ENCODE measurements at regions not wholly inside any gene's neighbourhood (a gene's known extent, or its start where the extent isn't known, plus 50 kb on each side); places are given as distances from the start of the nearest gene placed in this dataset.
A peak's percentile ranks its signal among the peaks of the same experiment; 100 is the strongest.

DNA sequence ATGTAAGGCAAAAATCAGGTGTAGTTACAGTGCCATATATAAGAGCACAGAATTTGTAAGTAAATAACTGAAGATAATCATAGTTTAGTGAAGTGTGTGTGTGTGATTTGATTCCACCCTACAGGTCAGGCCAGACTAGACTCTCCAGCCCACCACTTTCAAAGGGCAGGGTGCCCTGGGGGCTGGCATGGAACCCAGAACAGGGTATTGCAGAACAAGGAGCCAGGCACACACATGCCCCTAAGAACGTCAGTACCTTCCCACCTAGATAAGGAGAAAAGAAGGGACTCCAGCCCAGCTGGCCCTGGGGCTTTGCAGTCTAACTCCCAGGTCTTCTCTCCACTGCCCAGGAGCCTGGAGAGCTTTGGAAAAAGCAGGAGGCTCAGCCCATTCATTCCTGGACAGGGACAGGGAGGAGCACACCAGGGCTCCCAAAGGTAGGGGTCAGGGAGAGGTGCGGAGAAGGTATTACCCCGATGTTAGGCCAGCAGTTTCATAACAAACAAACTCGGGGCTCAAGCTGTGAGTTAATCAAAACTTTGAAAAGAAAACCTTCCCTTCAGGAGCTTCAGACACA is 149.7 kb upstream of the VANGL1 start:
- H3K4me1 ChIP-seq = no peaks in the 10 kb centered on the region
- no peaks in the 10 kb centered on the region for H3K36me3 ChIP-seq
- H3K9me3 ChIP-seq = no peaks in the 10 kb centered on the region
- no peaks in the 10 kb centered on the region for H3K27me3 ChIP-seq (ENCODE audit: low read depth)
- no peak overlapping the region for H3K27ac ChIP-seq
- intact Hi-C loops (cut with DNase I) = no loop called here
- TF ChIP-seq, protein P1, sequence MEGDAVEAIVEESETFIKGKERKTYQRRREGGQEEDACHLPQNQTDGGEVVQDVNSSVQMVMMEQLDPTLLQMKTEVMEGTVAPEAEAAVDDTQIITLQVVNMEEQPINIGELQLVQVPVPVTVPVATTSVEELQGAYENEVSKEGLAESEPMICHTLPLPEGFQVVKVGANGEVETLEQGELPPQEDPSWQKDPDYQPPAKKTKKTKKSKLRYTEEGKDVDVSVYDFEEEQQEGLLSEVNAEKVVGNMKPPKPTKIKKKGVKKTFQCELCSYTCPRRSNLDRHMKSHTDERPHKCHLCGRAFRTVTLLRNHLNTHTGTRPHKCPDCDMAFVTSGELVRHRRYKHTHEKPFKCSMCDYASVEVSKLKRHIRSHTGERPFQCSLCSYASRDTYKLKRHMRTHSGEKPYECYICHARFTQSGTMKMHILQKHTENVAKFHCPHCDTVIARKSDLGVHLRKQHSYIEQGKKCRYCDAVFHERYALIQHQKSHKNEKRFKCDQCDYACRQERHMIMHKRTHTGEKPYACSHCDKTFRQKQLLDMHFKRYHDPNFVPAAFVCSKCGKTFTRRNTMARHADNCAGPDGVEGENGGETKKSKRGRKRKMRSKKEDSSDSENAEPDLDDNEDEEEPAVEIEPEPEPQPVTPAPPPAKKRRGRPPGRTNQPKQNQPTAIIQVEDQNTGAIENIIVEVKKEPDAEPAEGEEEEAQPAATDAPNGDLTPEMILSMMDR (IDR thresholded peaks at IDR 0.05) = no peak
- no peak overlapping the region for H3K4me3 ChIP-seq
- DNase-seq = no peak
- no peak for ATAC-seq

DNA sequence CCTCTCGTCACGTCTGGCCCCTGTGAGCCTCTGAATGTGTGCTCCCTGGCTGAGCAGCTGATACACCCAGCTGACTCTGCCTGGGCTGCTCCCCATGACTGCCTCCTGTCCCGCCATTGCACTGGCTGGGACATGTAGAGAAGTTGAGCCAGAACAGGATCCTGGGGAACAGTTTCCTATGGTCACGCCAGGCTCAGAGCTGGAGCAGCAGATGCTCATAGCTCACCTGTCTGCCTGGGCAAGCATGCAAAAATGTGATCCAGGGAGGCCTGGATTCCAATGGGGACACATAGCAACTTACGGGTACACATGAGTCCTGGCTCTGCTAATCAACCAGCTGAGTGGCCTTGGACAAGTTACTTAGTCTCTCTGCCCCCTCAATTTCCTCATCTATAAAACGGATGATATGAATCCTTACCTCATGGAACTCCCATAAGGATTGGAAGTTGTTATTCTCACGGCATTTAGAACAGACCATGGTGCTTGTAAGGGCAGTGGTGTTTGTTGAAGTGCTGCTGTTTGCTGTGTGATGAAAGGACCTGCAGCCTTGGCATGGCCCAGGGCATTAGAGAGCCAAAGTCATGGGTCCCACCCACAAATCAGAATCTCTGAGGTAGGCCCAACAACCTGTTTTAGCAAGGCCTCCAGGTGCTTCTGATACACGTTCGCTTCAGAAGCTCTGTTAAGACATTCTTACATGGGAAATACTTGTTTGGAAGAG is 150.3 kb upstream of the VANGL1 start:
- Histone ChIP-seq H3K36me3 (no peaks in the 10 kb centered on the region), H3K9me3 (no peaks in the 10 kb centered on the region), H3K4me1 (no peaks in the 10 kb centered on the region), H3K27ac (no peak overlapping the region), H3K4me3 (no peak overlapping the region), H3K27me3 (ENCODE audit: low read depth) (no peaks in the 10 kb centered on the region)
- ATAC-seq (no peak), DNase-seq (no peak)
- intact Hi-C loops (cut with DNase I) = no loop called here
- TF ChIP-seq, protein P1 (IDR thresholded peaks at IDR 0.05) = no peak

DNA sequence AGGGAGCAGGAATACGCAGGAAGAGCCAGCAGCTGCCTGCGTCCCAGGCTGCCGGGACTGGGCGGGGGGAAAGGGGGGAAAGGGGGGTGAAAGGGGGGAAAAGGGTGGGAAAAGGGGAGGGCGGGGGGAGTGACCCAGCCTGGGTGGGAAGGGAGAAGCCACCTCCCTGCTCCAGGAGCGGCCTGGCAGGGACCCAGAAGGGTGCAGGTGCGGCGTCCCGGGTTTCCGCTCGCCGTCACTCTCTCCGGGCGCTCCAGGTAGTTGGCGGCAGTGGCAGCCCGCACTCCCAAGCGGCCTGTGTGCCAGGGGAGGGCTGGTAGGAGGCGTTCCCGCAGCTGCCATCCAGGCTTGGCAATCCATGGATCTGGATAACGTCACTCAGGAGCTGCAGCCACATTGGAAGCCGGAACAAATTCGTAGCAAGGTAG is 141.0 kb upstream of the NGF start:
- peaks cover 7% of the 10 kb centered on the region for H3K27me3 ChIP-seq (ENCODE audit: low read depth)
- H3K9me3 ChIP-seq = no peaks in the 10 kb centered on the region
- no peak overlapping the region for H3K4me3 ChIP-seq
- intact Hi-C loops (cut with DNase I) = no loop called here
- peak; percentile 50 to 67 for ATAC-seq
- TF ChIP-seq, protein P1 (IDR thresholded peaks at IDR 0.05) = no peak
- no peaks in the 10 kb centered on the region for H3K36me3 ChIP-seq
- no peak overlapping the region for H3K27ac ChIP-seq
- H3K4me1 ChIP-seq = no peaks in the 10 kb centered on the region
- DNase-seq = peak; percentile 50

DNA sequence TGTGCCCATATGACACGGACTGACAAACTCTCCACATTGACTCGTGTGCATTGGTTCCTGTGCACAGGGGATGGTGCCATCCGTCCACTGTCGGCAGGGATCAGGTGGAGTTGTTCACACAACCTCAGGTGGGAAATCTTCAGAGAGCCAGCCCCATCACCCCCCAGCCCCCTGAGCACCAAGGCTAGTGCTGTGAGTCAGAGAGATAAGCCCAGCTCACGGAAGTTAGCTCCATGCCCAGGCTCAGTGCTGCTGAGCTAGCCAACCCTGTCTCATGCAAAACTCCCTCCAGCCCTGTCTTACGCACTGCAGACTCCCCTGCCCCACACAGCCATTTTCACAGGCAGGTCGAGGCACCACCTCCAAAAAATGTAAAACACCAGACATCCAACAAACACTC is 139.0 kb upstream of the NGF start:
- Histone ChIP-seq H3K27me3 (ENCODE audit: low read depth) (peaks cover 7% of the 10 kb centered on the region), H3K36me3 (no peaks in the 10 kb centered on the region), H3K4me3 (no peak overlapping the region), H3K9me3 (no peaks in the 10 kb centered on the region), H3K4me1 (no peaks in the 10 kb centered on the region), H3K27ac (no peak overlapping the region)
- no peak for ATAC-seq
- intact Hi-C loops (cut with DNase I) = no loop called here
- TF ChIP-seq, protein P1 (IDR thresholded peaks at IDR 0.05) = no peak
- DNase-seq = no peak

DNA sequence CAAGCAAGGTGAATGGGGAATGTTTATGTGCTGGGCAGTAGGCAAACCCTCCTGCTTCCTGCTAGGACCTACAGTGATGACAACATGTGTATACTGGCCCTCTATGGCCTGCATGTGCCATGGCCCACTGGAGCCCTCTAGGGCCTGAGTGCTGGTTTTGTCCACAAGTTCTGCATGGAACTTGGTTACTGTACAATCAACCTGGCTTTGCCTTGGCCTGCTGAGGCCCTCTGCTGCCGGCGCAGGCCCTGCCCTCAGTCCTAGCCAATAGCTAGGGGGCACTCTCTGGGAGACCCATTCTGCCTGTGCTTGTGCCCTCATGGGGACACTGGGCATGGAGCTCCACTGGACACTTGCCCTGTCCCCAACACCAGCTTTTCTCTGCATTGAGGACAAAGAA is 138.6 kb upstream of the NGF start:
- no peaks in the 10 kb centered on the region for H3K36me3 ChIP-seq
- H3K4me1 ChIP-seq = no peaks in the 10 kb centered on the region
- no peaks in the 10 kb centered on the region for H3K9me3 ChIP-seq
- DNase-seq = no peak
- intact Hi-C loops (cut with DNase I) = no loop called here
- peaks cover 7% of the 10 kb centered on the region for H3K27me3 ChIP-seq (ENCODE audit: low read depth)
- TF ChIP-seq, protein P1 (IDR thresholded peaks at IDR 0.05) = no peak
- ATAC-seq = no peak
- H3K27ac ChIP-seq = no peak overlapping the region
- no peak overlapping the region for H3K4me3 ChIP-seq
